Keratinocyte (primary cell): ENCODE measurements at regions not wholly inside any gene's neighbourhood (a gene's known extent, or its start where the extent isn't known, plus 50 kb on each side); places are given as distances from the start of the nearest gene placed in this dataset.

Experiments used
- DNase-seq: peaks from one replicate; pipeline ENCODE4 v3.0.0-alpha.2; 2011; ENCODE audit warnings: low read depth, missing footprints, low spot score
- FAIRE-seq: peaks from 2 replicates; lab custom pipeline; 2011; peaks lifted over from hg19 to GRCh38; lab: Jason Lieb, UNC
- H2AFZ ChIP-seq: 2 replicates; pipeline ENCODE4 v1.6.0; 2012; ENCODE audit warnings: low read length, control low read depth, inconsistent platforms; ENCODE audit not compliant: control insufficient read depth
- H3K27ac ChIP-seq: 2 replicates; pipeline ENCODE4 v1.5.1; 2011; ENCODE audit warnings: low read length; ENCODE audit not compliant: control insufficient read depth, insufficient read depth
- H3K27me3 ChIP-seq: 3 replicates; pipeline ENCODE4 v1.6.0; 2011; ENCODE audit warnings: low read length; ENCODE audit not compliant: control insufficient read depth, insufficient read depth; ENCODE audit errors: extremely low read depth
- H3K36me3 ChIP-seq, 2 experiments: 2 replicates in 1 of 2; 3 replicates in 1 of 2; pipeline ENCODE4 v1.5.1; 2011; ENCODE audit warnings: low read length in 2 of 2, mild to moderate bottlenecking in 1 of 2; ENCODE audit not compliant: control insufficient read depth in 2 of 2, insufficient read depth in 2 of 2; ENCODE audit errors: extremely low read depth in 1 of 2
- H3K4me1 ChIP-seq: 3 replicates; pipeline ENCODE4 v1.5.1; 2011; ENCODE audit warnings: low read length; ENCODE audit not compliant: control insufficient read depth, insufficient read depth; ENCODE audit errors: extremely low read depth
- H3K4me2 ChIP-seq: 3 replicates; pipeline ENCODE4 v1.6.0; 2011; ENCODE audit warnings: low read depth, low read length; ENCODE audit not compliant: control insufficient read depth, insufficient read depth; ENCODE audit errors: extremely low read depth
- H3K4me3 ChIP-seq, 3 experiments: fragments of 200-600 bp in 1 of 3; sonication (generic) in 1 of 3; 2 replicates in 2 of 3; 3 replicates in 1 of 3; pipeline ENCODE4 v1.5.1; 2011 to 2016; ENCODE audit warnings: low read length in 3 of 3, mild to moderate bottlenecking in 3 of 3, control low read depth in 2 of 3, inconsistent platforms in 1 of 3, low read depth in 1 of 3, mixed read lengths in 1 of 3, mixed run types in 1 of 3, moderate library complexity in 1 of 3; ENCODE audit not compliant: control insufficient read depth in 2 of 3, insufficient read depth in 2 of 3; ENCODE audit errors: extremely low read depth in 1 of 3
- H3K79me2 ChIP-seq: 2 replicates; pipeline ENCODE4 v1.6.0; 2012; ENCODE audit warnings: low read length; ENCODE audit not compliant: control insufficient read depth, insufficient read depth
- H3K9ac ChIP-seq: 3 replicates; pipeline ENCODE4 v1.6.0; 2011; ENCODE audit warnings: low read length; ENCODE audit not compliant: control insufficient read depth, insufficient read depth; ENCODE audit errors: extremely low read depth
- H3K9me1 ChIP-seq: 3 replicates; pipeline ENCODE4 v1.6.0; 2011; ENCODE audit warnings: low read length; ENCODE audit not compliant: control insufficient read depth, insufficient read depth; ENCODE audit errors: extremely low read depth
- H3K9me3 ChIP-seq: 2 replicates; pipeline ENCODE4 v1.5.1; 2012; ENCODE audit warnings: low read depth, low read length; ENCODE audit not compliant: control insufficient read depth
- H4K20me1 ChIP-seq: 3 replicates; pipeline ENCODE4 v1.6.0; 2011; ENCODE audit warnings: low read length; ENCODE audit not compliant: control insufficient read depth, insufficient read depth; ENCODE audit errors: extremely low read depth
- CTCF ChIP-seq, 3 experiments: IDR thresholded peaks in 1 of 3; conservative IDR thresholded peaks in 1 of 3; optimal IDR thresholded peaks in 1 of 3; 2 replicates in 2 of 3; 3 replicates in 1 of 3; pipeline versions ENCODE3 to v1.5.1; 2011; ENCODE audit warnings: low read length in 3 of 3, mild to moderate bottlenecking in 3 of 3, moderate library complexity in 2 of 3, control low read depth in 1 of 3, inconsistent platforms in 1 of 3; ENCODE audit not compliant: insufficient read depth in 2 of 3; ENCODE audit errors: extremely low read depth in 1 of 3
- EZH2 ChIP-seq: IDR thresholded peaks from one replicate; pipeline ENCODE4 v1.6.1; 2012; ENCODE audit warnings: inconsistent platforms, mild to moderate bottlenecking, low read length, moderate library complexity
- dilution Hi-C: fragments of 300-500 bp; cut with MboI; formaldehyde crosslinking; loops from one replicate; pipeline ENCODE4 v1.7.0; 2020; ENCODE audit warnings: low sequenced_read_pairs; ENCODE audit not compliant: extremely low pct_ligation_motif_present

- Histone ChIP-seq H2AFZ (peak overlapping the region; percentile 76), H3K27ac (peak overlapping the region; percentile 88), H3K36me3 (no peaks in the 10 kb centered on the region), H3K4me3 (peak overlapping the region in 1 of 3 experiments; percentile 29), H3K9me3 (no peaks in the 10 kb centered on the region), H3K79me2 (no peaks in the 10 kb centered on the region), H3K4me2 (peak overlapping the region; percentile 61), H3K27me3 (no peaks in the 10 kb centered on the region), H3K4me1 (peaks cover 26% of the 10 kb centered on the region), H3K9me1 (no peaks in the 10 kb centered on the region), H4K20me1 (no peaks in the 10 kb centered on the region), H3K9ac (peak overlapping the region; percentile 70)
- TF ChIP-seq EZH2 (no peak), CTCF (optimal IDR thresholded peaks at IDR 0.05 in 1 of 3, IDR thresholded peaks at IDR 0.05 in 1 of 3, conservative IDR thresholded peaks at IDR 0.05 in 1 of 3; ENCODE audit: extremely low read depth in 1 of 3, insufficient read depth in 2 of 3, low read length in 3 of 3) (peak in 1 of 3 experiments; percentile 25)
- DNase-seq (peak; percentile 71), FAIRE-seq (peak; percentile 83)
- dilution Hi-C loops, result no loop called here
Observed at GRCh38 chr7:91556956-91557650, 292.9 kb downstream of the FZD1 start.

- H3K4me3 ChIP-seq, result peak overlapping the region in 2 of 3 experiments; percentile 29 to 49
- no peak for TF ChIP-seq CTCF (optimal IDR thresholded peaks at IDR 0.05 in 1 of 3, IDR thresholded peaks at IDR 0.05 in 1 of 3, conservative IDR thresholded peaks at IDR 0.05 in 1 of 3; ENCODE audit: extremely low read depth in 1 of 3, insufficient read depth in 2 of 3, low read length in 3 of 3)
- no peak for TF ChIP-seq EZH2
- peaks cover 24% of the 10 kb centered on the region for H3K4me1 ChIP-seq
- H3K27ac ChIP-seq, result peak overlapping the region; percentile 88
- H3K9me1 ChIP-seq, result no peaks in the 10 kb centered on the region
- H3K9ac ChIP-seq, result peak overlapping the region; percentile 70
- H3K9me3 ChIP-seq, result no peaks in the 10 kb centered on the region
- H3K4me2 ChIP-seq, result peak overlapping the region; percentile 61
- H3K36me3 ChIP-seq, result no peaks in the 10 kb centered on the region
- H4K20me1 ChIP-seq, result no peaks in the 10 kb centered on the region
- no peaks in the 10 kb centered on the region for H3K79me2 ChIP-seq
- FAIRE-seq (peak; percentile 90), DNase-seq (peak; percentile 90)
- H2AFZ ChIP-seq, result peak overlapping the region; percentile 55
- no peaks in the 10 kb centered on the region for H3K27me3 ChIP-seq
- dilution Hi-C loops, result no loop called here
Observed at GRCh38 chr7:91557789-91558404, 293.7 kb downstream of the FZD1 start.
